ENCODE measurements at regions not wholly inside any gene's neighbourhood (a gene's known extent, or its start where the extent isn't known, plus 50 kb on each side); places are given as distances from the start of the nearest gene placed in this dataset.
"Not testable (repeated sequence)": the region's sequence is repeated elsewhere in the genome, so short reads cannot be mapped to it uniquely, and the experiment has no call there.

- WGBS, 2 donors: 82 to 83% methylated on average over 9 of the region's 9 CpGs
Observed at GRCh38 chr11:116329354-116330090, 443.3 kb downstream of the BUD13 start.

DNA sequence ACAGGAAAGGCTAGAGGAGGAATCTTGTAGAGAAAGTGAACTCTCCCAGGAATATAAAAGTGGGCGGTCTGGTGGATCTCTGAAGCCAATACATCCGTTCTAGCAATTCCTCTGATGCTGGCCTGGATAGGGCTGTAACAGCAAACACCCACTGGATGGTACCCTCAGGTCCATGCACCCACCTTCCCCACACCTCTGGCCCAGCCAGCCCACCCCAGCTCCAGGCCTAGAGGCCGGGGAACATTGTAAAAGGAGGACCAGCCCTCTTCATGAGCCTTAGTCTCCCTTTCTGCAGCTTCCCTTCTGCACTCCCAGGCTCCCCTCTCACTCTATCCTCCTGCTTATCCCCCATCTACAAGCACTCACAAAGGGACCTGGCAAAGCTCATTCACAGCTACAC is 443.9 kb downstream of the BUD13 start:
- Histone ChIP-seq H3K27me3 (no peaks in the 10 kb centered on the region), H3K27ac (no peak overlapping the region), H3K36me3 (no peaks in the 10 kb centered on the region), H3K9me3 (no peaks in the 10 kb centered on the region), H3K4me3 (no peak overlapping the region), H3K4me1 (no peaks in the 10 kb centered on the region)
- 72 to 78% methylated on average over 3 of the region's 3 CpGs for WGBS, 2 donors
- DNase-seq (ENCODE audit: low spot score in 2 of 2): no peak
- TF ChIP-seq EP300 (IDR thresholded peaks at IDR 0.05) (no peak), CTCF (IDR thresholded peaks at IDR 0.05) (no peak), POLR2A (IDR thresholded peaks at IDR 0.05) (no peak)

More at GRCh38 chr11:116329354-116330090, 443.3 kb downstream of the BUD13 start:
- TF ChIP-seq EP300 (IDR thresholded peaks at IDR 0.05) (no peak), CTCF (IDR thresholded peaks at IDR 0.05) (no peak), POLR2A (IDR thresholded peaks at IDR 0.05) (no peak)
- H3K27me3 ChIP-seq: no peaks in the 10 kb centered on the region
- H3K27ac ChIP-seq: no peak overlapping the region
- H3K9me3 ChIP-seq: no peaks in the 10 kb centered on the region
- no peak overlapping the region for H3K4me3 ChIP-seq
- no peak for DNase-seq (ENCODE audit: low spot score in 2 of 2)
- no peaks in the 10 kb centered on the region for H3K36me3 ChIP-seq
- no peaks in the 10 kb centered on the region for H3K4me1 ChIP-seq

DNA sequence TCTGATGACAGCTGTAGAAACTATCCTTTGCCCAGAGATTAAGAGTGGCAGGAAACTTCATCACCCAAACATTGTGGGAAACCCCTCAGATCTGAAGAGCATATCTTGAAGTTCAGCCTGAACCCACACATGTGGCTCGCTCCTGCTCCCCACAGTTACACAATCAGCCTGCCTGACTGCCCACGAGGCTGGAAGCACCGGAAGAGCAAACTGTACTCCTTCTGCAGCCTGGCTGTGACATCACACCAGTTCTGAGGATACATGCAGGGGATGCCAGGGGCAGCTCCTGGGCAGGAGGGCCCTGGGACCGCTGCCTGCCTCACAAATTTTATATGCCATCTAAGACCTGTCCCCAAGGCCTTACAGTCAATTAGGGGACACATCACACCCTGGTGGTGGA is 444.4 kb downstream of the BUD13 start:
- Histone ChIP-seq H3K4me3 (no peak overlapping the region), H3K36me3 (no peaks in the 10 kb centered on the region), H3K27me3 (no peaks in the 10 kb centered on the region), H3K9me3 (no peaks in the 10 kb centered on the region), H3K4me1 (no peaks in the 10 kb centered on the region), H3K27ac (no peak overlapping the region)
- DNase-seq (ENCODE audit: low spot score in 2 of 2): no peak
- TF ChIP-seq EP300 (IDR thresholded peaks at IDR 0.05): no peak
- no peak for TF ChIP-seq CTCF (IDR thresholded peaks at IDR 0.05)
- TF ChIP-seq POLR2A (IDR thresholded peaks at IDR 0.05): no peak
- 67 to 73% methylated on average over 4 of the region's 4 CpGs for WGBS, 2 donors

GRCh38 chr11:116326146-116326545 is 446.6 kb downstream of the BUD13 start:
- no peak for DNase-seq (ENCODE audit: low spot score in 2 of 2)
- H3K9me3 ChIP-seq: peaks cover 0 to under 1% (median 0%) of the 10 kb centered on the region in 4 donors
- H3K4me1 ChIP-seq: no peaks in the 10 kb centered on the region
- H3K27me3 ChIP-seq: no peaks in the 10 kb centered on the region
- H3K4me3 ChIP-seq: no peak overlapping the region
- H3K27ac ChIP-seq: no peak overlapping the region
- no peak for TF ChIP-seq EP300 (IDR thresholded peaks at IDR 0.05)
- TF ChIP-seq CTCF (IDR thresholded peaks at IDR 0.05): no peak
- no peak for TF ChIP-seq POLR2A (IDR thresholded peaks at IDR 0.05)
- H3K36me3 ChIP-seq: no peaks in the 10 kb centered on the region
- WGBS, 2 donors: 68 to 77% methylated on average over 2 of the region's 2 CpGs

- no peak for DNase-seq (ENCODE audit: low spot score in 2 of 2)
- Histone ChIP-seq H3K4me3 (no peak overlapping the region), H3K27me3 (no peaks in the 10 kb centered on the region), H3K27ac (no peak overlapping the region), H3K36me3 (no peaks in the 10 kb centered on the region), H3K9me3 (peaks cover 0 to 4% (median 0%) of the 10 kb centered on the region in 4 donors), H3K4me1 (no peaks in the 10 kb centered on the region)
- WGBS, 2 donors: 81 to 84% methylated on average over 3 of the region's 3 CpGs
- TF ChIP-seq POLR2A (IDR thresholded peaks at IDR 0.05) (no peak), CTCF (IDR thresholded peaks at IDR 0.05) (no peak)
Observed at GRCh38 chr11:116325247-116325646, 447.5 kb downstream of the BUD13 start.

GRCh38 chr11:116324077-116324476 is 448.7 kb downstream of the BUD13 start:
- 94 to 96% methylated on average over 6 of the region's 6 CpGs for WGBS, 2 donors

More at GRCh38 chr11:116324077-116324476, 448.7 kb downstream of the BUD13 start:
- not testable (repeated sequence) for H3K9me3 ChIP-seq; H3K4me3 ChIP-seq; H3K36me3 ChIP-seq; H3K27ac ChIP-seq; H3K27me3 ChIP-seq; DNase-seq (ENCODE audit: low spot score in 2 of 2); H3K4me1 ChIP-seq
